ENCODE measurements at regions not wholly inside any gene's neighbourhood (a gene's known extent, or its start where the extent isn't known, plus 50 kb on each side); places are given as distances from the start of the nearest gene placed in this dataset.

DNA sequence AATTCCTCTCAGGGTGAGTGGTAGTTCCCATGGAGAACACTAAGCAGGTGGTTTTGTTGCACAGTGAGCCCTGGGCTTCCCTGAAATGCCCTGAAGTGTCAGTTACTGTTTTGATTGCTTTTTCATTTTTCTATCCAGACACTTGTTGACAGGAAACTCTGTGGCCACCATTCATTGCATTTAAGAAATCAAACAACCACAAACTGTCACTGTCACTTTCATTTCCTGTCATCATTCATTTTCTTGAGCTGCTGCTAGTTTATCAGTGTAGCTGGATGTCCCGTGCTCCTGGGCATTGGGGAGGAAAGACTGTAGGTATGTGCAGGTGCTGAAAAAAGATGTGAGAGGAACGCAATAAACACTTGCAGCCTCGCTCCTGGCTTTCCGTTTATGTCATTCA lies 891.6 kb upstream of the ZEB2 start:
- ChIA-PET POLR2A (ENCODE audit: low non-redundant PET) (no interaction called here), CTCF (no interaction called here)
- peaks cover 17% of the 10 kb centered on the region for H3K4me1 ChIP-seq (ENCODE audit: insufficient read depth, low read length, poor library complexity, severe bottlenecking)
- BruUV-seq (replicated peaks): no TSS peak
- H3K36me3 ChIP-seq (ENCODE audit: insufficient read depth, low read length, poor library complexity, severe bottlenecking): peaks cover 4% of the 10 kb centered on the region
- peaks cover 16% of the 10 kb centered on the region for H3K9me3 ChIP-seq (ENCODE audit: low read depth, low read length, poor library complexity, severe bottlenecking)
- intact Hi-C loops (cut with micrococcal nuclease; ENCODE audit: unreplicated experiment): no loop called here
- DNase-seq (ENCODE audit: low spot score): peak; percentile 55
- no peak overlapping the region for H3K4me3 ChIP-seq (ENCODE audit: low read depth, low read length, poor library complexity, severe bottlenecking)
- H3K27me3 ChIP-seq (replicated peaks; ENCODE audit: insufficient read depth, low read depth, low read length, poor library complexity): no peaks in the 10 kb centered on the region
- no peak for TF ChIP-seq EZH2 (IDR thresholded peaks at IDR 0.05; ENCODE audit: borderline replicate concordance, low read depth, low read length, poor library complexity, severe bottlenecking)
- TF ChIP-seq, protein P1, sequence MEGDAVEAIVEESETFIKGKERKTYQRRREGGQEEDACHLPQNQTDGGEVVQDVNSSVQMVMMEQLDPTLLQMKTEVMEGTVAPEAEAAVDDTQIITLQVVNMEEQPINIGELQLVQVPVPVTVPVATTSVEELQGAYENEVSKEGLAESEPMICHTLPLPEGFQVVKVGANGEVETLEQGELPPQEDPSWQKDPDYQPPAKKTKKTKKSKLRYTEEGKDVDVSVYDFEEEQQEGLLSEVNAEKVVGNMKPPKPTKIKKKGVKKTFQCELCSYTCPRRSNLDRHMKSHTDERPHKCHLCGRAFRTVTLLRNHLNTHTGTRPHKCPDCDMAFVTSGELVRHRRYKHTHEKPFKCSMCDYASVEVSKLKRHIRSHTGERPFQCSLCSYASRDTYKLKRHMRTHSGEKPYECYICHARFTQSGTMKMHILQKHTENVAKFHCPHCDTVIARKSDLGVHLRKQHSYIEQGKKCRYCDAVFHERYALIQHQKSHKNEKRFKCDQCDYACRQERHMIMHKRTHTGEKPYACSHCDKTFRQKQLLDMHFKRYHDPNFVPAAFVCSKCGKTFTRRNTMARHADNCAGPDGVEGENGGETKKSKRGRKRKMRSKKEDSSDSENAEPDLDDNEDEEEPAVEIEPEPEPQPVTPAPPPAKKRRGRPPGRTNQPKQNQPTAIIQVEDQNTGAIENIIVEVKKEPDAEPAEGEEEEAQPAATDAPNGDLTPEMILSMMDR (conservative IDR thresholded peaks at IDR 0.05; ENCODE audit: low read depth, low read length): no peak
- H3K27ac ChIP-seq (ENCODE audit: low read depth, low read length, poor library complexity, severe bottlenecking): peak overlapping the region; percentile 34

DNA sequence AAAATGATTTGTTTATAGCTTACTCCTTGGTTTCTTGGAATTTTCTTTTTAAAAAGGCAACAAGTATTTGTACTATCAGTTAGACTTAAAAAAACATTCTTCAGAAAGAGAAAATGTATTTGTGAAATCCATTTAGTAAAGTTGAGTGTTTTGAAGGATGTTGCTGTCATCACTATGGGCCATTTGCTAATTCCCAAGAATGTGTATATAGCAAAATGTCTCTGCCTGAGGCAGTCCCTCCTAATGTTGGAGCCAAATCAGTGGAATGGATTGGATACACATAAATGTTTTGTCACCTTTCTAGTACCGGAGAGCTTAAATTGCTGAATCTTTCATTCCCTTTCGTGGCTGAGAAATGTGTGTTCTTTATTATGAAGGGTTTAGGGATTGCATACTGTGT lies 890.2 kb upstream of the ZEB2 start:
- intact Hi-C loops (cut with micrococcal nuclease; ENCODE audit: unreplicated experiment): no loop called here
- no TSS peak for BruUV-seq (replicated peaks)
- H3K4me3 ChIP-seq (ENCODE audit: low read depth, low read length, poor library complexity, severe bottlenecking): no peak overlapping the region
- DNase-seq (ENCODE audit: low spot score): no peak
- H3K36me3 ChIP-seq (ENCODE audit: insufficient read depth, low read length, poor library complexity, severe bottlenecking): peaks cover under 1% of the 10 kb centered on the region
- H3K27ac ChIP-seq (ENCODE audit: low read depth, low read length, poor library complexity, severe bottlenecking): no peak overlapping the region
- peaks cover 4% of the 10 kb centered on the region for H3K9me3 ChIP-seq (ENCODE audit: low read depth, low read length, poor library complexity, severe bottlenecking)
- H3K27me3 ChIP-seq (replicated peaks; ENCODE audit: insufficient read depth, low read depth, low read length, poor library complexity): no peaks in the 10 kb centered on the region
- H3K4me1 ChIP-seq (ENCODE audit: insufficient read depth, low read length, poor library complexity, severe bottlenecking): peaks cover 17% of the 10 kb centered on the region
- ChIA-PET POLR2A (ENCODE audit: low non-redundant PET) (no interaction called here), CTCF (no interaction called here)
- TF ChIP-seq, protein P1 (conservative IDR thresholded peaks at IDR 0.05; ENCODE audit: low read depth, low read length): no peak
- no peak for TF ChIP-seq EZH2 (IDR thresholded peaks at IDR 0.05; ENCODE audit: borderline replicate concordance, low read depth, low read length, poor library complexity, severe bottlenecking)

DNA sequence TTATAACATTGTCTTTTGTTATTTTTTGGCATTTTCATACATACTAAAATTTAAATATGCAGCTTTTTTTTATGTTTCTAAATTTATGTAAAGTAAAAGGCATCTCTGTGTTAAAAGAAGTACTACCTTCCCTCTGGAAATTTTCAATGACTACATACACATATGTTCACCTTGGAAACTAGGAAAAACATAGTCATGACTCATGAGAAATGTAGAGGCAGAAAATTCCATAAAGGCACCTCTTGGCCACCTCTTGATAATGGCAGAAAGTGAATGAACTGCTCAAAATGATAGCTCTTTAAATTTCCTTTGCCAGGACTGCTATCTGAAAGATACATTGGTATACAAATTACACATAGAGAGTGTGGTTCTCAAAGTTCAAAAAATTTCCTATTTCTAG lies 889.1 kb upstream of the ZEB2 start:
- Histone ChIP-seq H3K4me3 (ENCODE audit: low read depth, low read length, poor library complexity, severe bottlenecking) (no peak overlapping the region), H3K27ac (ENCODE audit: low read depth, low read length, poor library complexity, severe bottlenecking) (no peak overlapping the region), H3K36me3 (ENCODE audit: insufficient read depth, low read length, poor library complexity, severe bottlenecking) (no peaks in the 10 kb centered on the region), H3K4me1 (ENCODE audit: insufficient read depth, low read length, poor library complexity, severe bottlenecking) (peaks cover 17% of the 10 kb centered on the region), H3K9me3 (ENCODE audit: low read depth, low read length, poor library complexity, severe bottlenecking) (no peaks in the 10 kb centered on the region), H3K27me3 (replicated peaks; ENCODE audit: insufficient read depth, low read depth, low read length, poor library complexity) (no peaks in the 10 kb centered on the region)
- TF ChIP-seq, protein P1 (conservative IDR thresholded peaks at IDR 0.05; ENCODE audit: low read depth, low read length): no peak
- no peak for TF ChIP-seq EZH2 (IDR thresholded peaks at IDR 0.05; ENCODE audit: borderline replicate concordance, low read depth, low read length, poor library complexity, severe bottlenecking)
- ChIA-PET POLR2A (ENCODE audit: low non-redundant PET) (no interaction called here), CTCF (no interaction called here)
- intact Hi-C loops (cut with micrococcal nuclease; ENCODE audit: unreplicated experiment): no loop called here
- no TSS peak for BruUV-seq (replicated peaks)
- DNase-seq (ENCODE audit: low spot score): no peak
